KMS-11 (cell line): ENCODE measurements at regions not wholly inside any gene's neighbourhood (a gene's known extent, or its start where the extent isn't known, plus 50 kb on each side); places are given as distances from the start of the nearest gene placed in this dataset.

ENCODE experiments used
- H2AFZ ChIP-seq: fragments of 200-600 bp; sonication (generic); 2 replicates; pipeline ENCODE4 v1.6.1; 2016; ENCODE audit warnings: antibody characterized with exemption, mixed run types, low read depth
- H3K27ac ChIP-seq: fragments of 200-600 bp; sonication (generic); 2 replicates; pipeline ENCODE4 v1.6.1; 2016; ENCODE audit warnings: mild to moderate bottlenecking, mixed run types
- H3K27me3 ChIP-seq: fragments of 200-600 bp; sonication (generic); 2 replicates; pipeline ENCODE4 v1.6.1; 2017; ENCODE audit warnings: mild to moderate bottlenecking, low read depth, mixed run types, moderate library complexity; ENCODE audit not compliant: insufficient read depth
- H3K36me3 ChIP-seq: fragments of 200-600 bp; sonication (generic); 2 replicates; pipeline ENCODE4 v1.6.1; 2017; ENCODE audit warnings: mild to moderate bottlenecking, mixed run types; ENCODE audit not compliant: insufficient read depth
- H3K4me1 ChIP-seq: fragments of 200-600 bp; sonication (generic); 2 replicates; pipeline ENCODE4 v1.6.1; 2016; ENCODE audit warnings: mild to moderate bottlenecking, low read depth, mixed run types; ENCODE audit not compliant: poor library complexity, severe bottlenecking
- H3K4me2 ChIP-seq: fragments of 200-600 bp; sonication (generic); 2 replicates; pipeline ENCODE4 v1.7.0; 2016; ENCODE audit warnings: mild to moderate bottlenecking, mixed run types
- H3K4me3 ChIP-seq: fragments of 200-600 bp; sonication (generic); IDR thresholded peaks from 2 replicates; pipeline ENCODE4 v1.6.1; 2017; ENCODE audit warnings: low read depth, low read length, mixed read lengths; ENCODE audit not compliant: insufficient read depth
- H3K79me2 ChIP-seq: fragments of 200-600 bp; sonication (generic); 2 replicates; pipeline ENCODE4 v1.6.1; 2016; ENCODE audit warnings: low read depth, mixed run types; ENCODE audit not compliant: insufficient read depth
- H3K9ac ChIP-seq: fragments of 200-600 bp; sonication (generic); 2 replicates; pipeline ENCODE4 v1.6.1; 2016; ENCODE audit warnings: mild to moderate bottlenecking, mixed run types
- H4K20me1 ChIP-seq: fragments of 200-600 bp; sonication (generic); 2 replicates; pipeline ENCODE4 v1.6.1; 2016; ENCODE audit warnings: mild to moderate bottlenecking, mixed run types; ENCODE audit not compliant: insufficient read depth
- TF ChIP-seq, protein P1 (sequence below): fragments of 200-600 bp; sonication (generic); conservative IDR thresholded peaks from 2 replicates; pipeline ENCODE4 v1.6.1; 2017; ENCODE audit warnings: low read depth, mild to moderate bottlenecking, antibody characterized with exemption, low read length, moderate library complexity, mixed read lengths

DNA sequence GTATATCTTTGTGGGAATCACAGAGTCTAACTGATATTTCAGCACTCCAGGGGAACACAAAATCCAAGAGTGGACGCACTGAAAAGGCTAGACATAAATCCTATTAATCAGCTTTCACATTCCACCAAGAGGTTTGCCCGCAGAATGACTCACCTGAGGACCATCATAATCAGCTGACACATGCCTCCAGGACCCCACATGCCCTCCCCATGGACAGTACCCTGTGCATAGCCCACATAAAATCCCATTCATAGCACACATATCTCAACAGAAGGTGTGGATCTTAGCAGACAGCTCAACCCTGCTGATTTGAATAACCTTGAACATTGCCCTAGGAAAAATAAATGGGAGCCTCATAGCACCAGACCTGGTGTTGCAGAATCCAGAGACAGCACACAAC is 246.8 kb upstream of the TENT5A start:
- Histone ChIP-seq H3K4me2 (no peak overlapping the region), H3K4me3 (no peak overlapping the region), H3K9ac (no peak overlapping the region), H3K4me1 (no peaks in the 10 kb centered on the region), H4K20me1 (no peaks in the 10 kb centered on the region), H3K36me3 (no peaks in the 10 kb centered on the region), H3K27me3 (no peaks in the 10 kb centered on the region), H3K79me2 (no peaks in the 10 kb centered on the region), H2AFZ (no peak overlapping the region), H3K27ac (no peak overlapping the region)
- TF ChIP-seq, protein P1, sequence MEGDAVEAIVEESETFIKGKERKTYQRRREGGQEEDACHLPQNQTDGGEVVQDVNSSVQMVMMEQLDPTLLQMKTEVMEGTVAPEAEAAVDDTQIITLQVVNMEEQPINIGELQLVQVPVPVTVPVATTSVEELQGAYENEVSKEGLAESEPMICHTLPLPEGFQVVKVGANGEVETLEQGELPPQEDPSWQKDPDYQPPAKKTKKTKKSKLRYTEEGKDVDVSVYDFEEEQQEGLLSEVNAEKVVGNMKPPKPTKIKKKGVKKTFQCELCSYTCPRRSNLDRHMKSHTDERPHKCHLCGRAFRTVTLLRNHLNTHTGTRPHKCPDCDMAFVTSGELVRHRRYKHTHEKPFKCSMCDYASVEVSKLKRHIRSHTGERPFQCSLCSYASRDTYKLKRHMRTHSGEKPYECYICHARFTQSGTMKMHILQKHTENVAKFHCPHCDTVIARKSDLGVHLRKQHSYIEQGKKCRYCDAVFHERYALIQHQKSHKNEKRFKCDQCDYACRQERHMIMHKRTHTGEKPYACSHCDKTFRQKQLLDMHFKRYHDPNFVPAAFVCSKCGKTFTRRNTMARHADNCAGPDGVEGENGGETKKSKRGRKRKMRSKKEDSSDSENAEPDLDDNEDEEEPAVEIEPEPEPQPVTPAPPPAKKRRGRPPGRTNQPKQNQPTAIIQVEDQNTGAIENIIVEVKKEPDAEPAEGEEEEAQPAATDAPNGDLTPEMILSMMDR = no peak

DNA sequence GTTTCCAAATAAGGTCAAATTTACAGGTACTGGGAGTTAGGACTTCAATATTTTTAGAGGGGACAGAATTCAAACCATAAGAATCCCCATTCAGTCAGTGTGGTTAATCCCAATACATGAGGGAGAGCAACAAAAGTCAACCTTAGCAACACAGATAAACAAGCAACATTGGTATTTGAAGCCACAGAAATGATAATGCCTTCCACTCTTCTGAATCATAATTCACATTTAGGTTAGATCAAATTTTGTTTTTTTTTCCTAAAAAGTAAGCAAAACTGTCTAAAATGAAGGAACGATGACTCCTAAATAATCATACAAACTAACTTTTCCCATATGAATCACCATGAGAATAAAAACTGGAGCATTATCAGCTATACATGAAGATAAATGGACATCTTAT is 246.0 kb upstream of the TENT5A start:
- no peak overlapping the region for H3K9ac ChIP-seq
- H4K20me1 ChIP-seq = no peaks in the 10 kb centered on the region
- no peak overlapping the region for H3K27ac ChIP-seq
- no peaks in the 10 kb centered on the region for H3K4me1 ChIP-seq
- H2AFZ ChIP-seq = no peak overlapping the region
- TF ChIP-seq, protein P1 = no peak
- H3K79me2 ChIP-seq = no peaks in the 10 kb centered on the region
- no peak overlapping the region for H3K4me3 ChIP-seq
- no peaks in the 10 kb centered on the region for H3K27me3 ChIP-seq
- H3K36me3 ChIP-seq = no peaks in the 10 kb centered on the region
- H3K4me2 ChIP-seq = no peak overlapping the region

DNA sequence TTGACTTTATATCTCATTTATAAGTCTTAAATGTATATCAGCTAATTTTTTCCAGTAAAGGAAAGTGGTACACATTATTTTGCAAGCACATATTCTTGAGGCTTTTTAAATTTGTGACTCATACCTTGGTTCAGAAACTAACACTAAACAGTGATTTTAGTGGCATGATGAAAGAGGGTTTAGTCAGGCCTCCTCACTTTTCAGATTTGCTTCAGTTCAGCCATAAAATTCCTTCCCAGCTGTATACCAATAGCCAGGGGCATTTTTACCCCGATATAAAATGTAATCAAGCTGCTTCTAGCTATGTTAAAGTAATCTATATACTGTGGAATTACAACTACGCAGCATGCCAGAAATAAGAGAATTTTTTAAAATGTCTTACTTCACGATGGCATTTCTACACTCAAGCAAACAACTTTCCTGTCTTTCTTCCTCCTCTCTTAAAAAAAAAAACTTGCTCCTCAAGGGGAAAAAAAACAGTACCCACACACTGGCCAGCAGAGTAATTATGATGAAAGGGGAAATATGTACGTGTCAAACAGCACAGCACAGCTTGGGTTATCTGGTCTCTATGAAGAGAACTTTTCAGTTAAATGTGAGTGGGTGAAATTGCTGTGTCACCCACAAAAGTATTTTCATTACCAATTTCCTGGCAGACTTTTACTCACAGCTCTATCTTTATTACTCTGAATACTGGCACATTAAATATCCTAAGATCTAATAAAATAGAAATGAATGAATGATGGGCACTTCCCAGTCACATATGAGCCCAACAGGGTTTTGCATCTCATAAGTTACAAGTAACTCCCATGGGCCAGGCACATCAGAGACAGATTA is 244.8 kb upstream of the TENT5A start:
- no peak overlapping the region for H2AFZ ChIP-seq
- H3K4me1 ChIP-seq = no peaks in the 10 kb centered on the region
- no peaks in the 10 kb centered on the region for H3K36me3 ChIP-seq
- no peak overlapping the region for H3K27ac ChIP-seq
- no peaks in the 10 kb centered on the region for H3K79me2 ChIP-seq
- no peak overlapping the region for H3K4me2 ChIP-seq
- H3K9ac ChIP-seq = no peak overlapping the region
- H3K27me3 ChIP-seq = no peaks in the 10 kb centered on the region
- TF ChIP-seq, protein P1 = no peak
- no peaks in the 10 kb centered on the region for H4K20me1 ChIP-seq
- no peak overlapping the region for H3K4me3 ChIP-seq

DNA sequence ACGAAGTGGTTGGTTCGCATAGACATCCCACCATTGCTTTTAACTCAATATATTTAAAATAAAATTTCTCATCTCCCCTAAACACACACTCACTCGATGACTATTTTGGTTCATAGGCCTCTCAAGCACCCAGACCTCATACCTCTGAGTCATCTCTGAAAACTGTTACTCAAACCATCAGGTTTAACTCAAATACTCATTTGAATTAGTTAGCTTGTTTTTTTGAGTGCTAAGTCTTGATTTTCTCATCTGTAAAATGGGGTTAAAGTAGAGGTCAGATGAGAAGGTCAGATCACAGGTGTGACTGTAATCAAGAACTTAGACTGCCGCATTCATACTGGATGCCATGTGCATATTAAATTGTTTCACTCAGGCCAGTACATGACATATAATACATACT is 243.9 kb upstream of the TENT5A start:
- Histone ChIP-seq H3K4me3 (no peak overlapping the region), H3K27me3 (no peaks in the 10 kb centered on the region), H3K36me3 (no peaks in the 10 kb centered on the region), H2AFZ (no peak overlapping the region), H3K79me2 (no peaks in the 10 kb centered on the region), H4K20me1 (no peaks in the 10 kb centered on the region), H3K4me2 (no peak overlapping the region), H3K27ac (no peak overlapping the region), H3K9ac (no peak overlapping the region), H3K4me1 (no peaks in the 10 kb centered on the region)
- TF ChIP-seq, protein P1 = no peak
